GM12878 (cell line): ENCODE measurements at regions not wholly inside any gene's neighbourhood (a gene's known extent, or its start where the extent isn't known, plus 50 kb on each side); places are given as distances from the start of the nearest gene placed in this dataset.

Experiments
- ATAC-seq: fragments of 200-7000 bp; cut with Tn5 transposase; 3 replicates; pipeline ENCODE4 v1.9.1; 2020; ENCODE audit warnings: mild to moderate bottlenecking, moderate library complexity
- BruUV-seq: library from RNA; stranded (reverse); fragments of 400-500 nt; replicated peaks from 2 replicates; lab custom pipeline; 2021; lab: Mats Ljungman, UMichigan
- CTCF ChIA-PET: fragments of 300-600 bp; sonication (Branson Sonifier 250); formaldehyde crosslinking; extraction: SDS; loops from one replicate; lab custom pipeline; 2021; ENCODE audit warnings: inconsistent platforms; lab: Yijun Ruan, JAX
- POLR2A ChIA-PET: fragments of 350-600 bp; formaldehyde crosslinking; extraction: SDS; loops from one replicate; lab custom pipeline; 2021; ENCODE audit warnings: inconsistent platforms; lab: Charles Lee
- RAD21 ChIA-PET: fragments of 300-600 bp; sonication (Branson Sonifier 250); formaldehyde crosslinking; loops from one replicate; lab custom pipeline; 2023; ENCODE audit warnings: antibody characterized with exemption; ENCODE audit not compliant: unreplicated experiment; lab: Charles Lee
- SMC1A ChIA-PET: fragments of 300-600 bp; sonication (Branson Sonifier 250); formaldehyde crosslinking; loops from one replicate; lab custom pipeline; 2023; ENCODE audit not compliant: unreplicated experiment, uncharacterized antibody; lab: Charles Lee
- DNase-seq: peaks from one replicate; pipeline ENCODE4 v3.0.0-alpha.2; 2011; ENCODE audit warnings: low read depth, low spot score
- FAIRE-seq: peaks from 3 replicates; lab custom pipeline; 2011; peaks lifted over from hg19 to GRCh38; lab: Jason Lieb, UNC
- H2AFZ ChIP-seq: 2 replicates; pipeline ENCODE4 v1.6.0; 2011; ENCODE audit warnings: low read depth, low read length, control low read depth; ENCODE audit not compliant: control insufficient read depth
- H3K27ac ChIP-seq: 2 replicates; pipeline ENCODE4 v1.5.1; 2011; ENCODE audit warnings: control low read depth; ENCODE audit not compliant: control insufficient read depth, insufficient read depth
- H3K27me3 ChIP-seq, 2 experiments: replicated peaks in 1 of 2; 2 replicates each; pipeline versions ENCODE4 v1.6.0 to v1.6.1; 2011; ENCODE audit warnings: low read length in 1 of 2; ENCODE audit not compliant: control insufficient read depth in 2 of 2, insufficient read depth in 2 of 2
- H3K36me3 ChIP-seq, 2 experiments: 2 replicates each; pipeline ENCODE4 v1.5.1; 2011; ENCODE audit warnings: low read length in 1 of 2; ENCODE audit not compliant: control insufficient read depth in 2 of 2, insufficient read depth in 2 of 2
- H3K4me1 ChIP-seq: 2 replicates; pipeline ENCODE4 v1.6.1; 2011; ENCODE audit warnings: mild to moderate bottlenecking, low read length, moderate library complexity, mixed read lengths; ENCODE audit not compliant: control insufficient read depth, insufficient read depth
- H3K4me2 ChIP-seq: 2 replicates; pipeline ENCODE4 v1.6.0; 2011; ENCODE audit warnings: control low read depth; ENCODE audit not compliant: control insufficient read depth, insufficient read depth
- H3K4me3 ChIP-seq: fragments of 200-600 bp; sonication (generic); 2 replicates; pipeline ENCODE4 v1.5.1; 2016
- H3K79me2 ChIP-seq: 2 replicates; pipeline ENCODE4 v1.6.0; 2011; ENCODE audit warnings: low read length; ENCODE audit not compliant: control insufficient read depth, insufficient read depth
- H3K9ac ChIP-seq: 2 replicates; pipeline ENCODE4 v1.8.0; 2011; ENCODE audit warnings: low read length, control low read depth, mixed read lengths; ENCODE audit not compliant: control insufficient read depth, insufficient read depth
- H3K9me3 ChIP-seq: replicated peaks from 3 replicates; pipeline ENCODE4 v1.5.1; 2011; ENCODE audit warnings: mild to moderate bottlenecking, low read length; ENCODE audit not compliant: control insufficient read depth, insufficient read depth
- H4K20me1 ChIP-seq: 2 replicates; pipeline ENCODE4 v1.6.0; 2011; ENCODE audit not compliant: control insufficient read depth, insufficient read depth
- ASH2L ChIP-seq: fragments of 300-600, 200-600 bp; sonication (generic); IDR thresholded peaks from 2 replicates; pipeline ENCODE4 v1.6.1; 2017; ENCODE audit warnings: low read depth, mild to moderate bottlenecking, borderline replicate concordance
- CBX3 ChIP-seq: fragments of 200-600 bp; sonication (generic); IDR thresholded peaks from 2 replicates; pipeline ENCODE4 v1.6.1; 2016; ENCODE audit warnings: low read depth, borderline replicate concordance
- FOXK2 ChIP-seq: fragments of 450-650 bp; IDR thresholded peaks from 2 replicates; pipeline ENCODE4 v1.6.1; 2017; ENCODE audit warnings: mild to moderate bottlenecking, moderate library complexity
- FOXM1 ChIP-seq: IDR thresholded peaks from 2 replicates; pipeline ENCODE4 v1.6.1; 2012; ENCODE audit warnings: low read depth, mild to moderate bottlenecking, inconsistent platforms, low read length, moderate library complexity
- KAT2A ChIP-seq: conservative IDR thresholded peaks from 2 replicates; pipeline ENCODE4 v1.6.1; 2011; ENCODE audit warnings: low read depth, low read length; ENCODE audit not compliant: control insufficient read depth
- MYC ChIP-seq: IDR thresholded peaks from 2 replicates; pipeline ENCODE4 v1.6.1; 2011; ENCODE audit warnings: mild to moderate bottlenecking, low read length, moderate library complexity, inconsistent platforms; ENCODE audit not compliant: insufficient read depth, insufficient replicate concordance, insufficient read length, severe bottlenecking
- NFYB ChIP-seq: IDR thresholded peaks from 2 replicates; pipeline ENCODE4 v1.6.1; 2011; ENCODE audit warnings: low read depth, mild to moderate bottlenecking, low read length, improper control_type of control experiment, moderate library complexity; ENCODE audit not compliant: insufficient read depth
- NRF1 ChIP-seq: conservative IDR thresholded peaks from 2 replicates; pipeline ENCODE4 v1.6.1; 2011; ENCODE audit warnings: mild to moderate bottlenecking, low read depth, low read length, improper control_type of control experiment
- POLR2A ChIP-seq: IDR thresholded peaks from 2 replicates; pipeline ENCODE4 v1.6.1; 2011; ENCODE audit warnings: low read depth, mild to moderate bottlenecking, low read length
- RAD21 ChIP-seq: IDR thresholded peaks from 2 replicates; pipeline ENCODE4 v1.6.1; 2011; ENCODE audit warnings: mild to moderate bottlenecking, low read depth, low read length, moderate library complexity; ENCODE audit not compliant: insufficient read depth
- SMARCA5 ChIP-seq: fragments of 450-650 bp; IDR thresholded peaks from 2 replicates; pipeline ENCODE4 v1.6.1; 2017; ENCODE audit warnings: mild to moderate bottlenecking
- SP1 ChIP-seq: IDR thresholded peaks from one replicate; pipeline ENCODE4 v1.6.1; 2011; ENCODE audit warnings: low read depth, low read length
- STAT3 ChIP-seq: IDR thresholded peaks from 2 replicates; pipeline ENCODE4 v1.6.1; 2011; ENCODE audit warnings: low read depth, low read length, improper control_type of control experiment
- ZNF217 ChIP-seq: fragments of 450-650 bp; IDR thresholded peaks from 2 replicates; pipeline ENCODE4 v1.6.1; 2017; ENCODE audit warnings: antibody characterized with exemption, mild to moderate bottlenecking
- ZNF274 ChIP-seq: IDR thresholded peaks from one replicate; pipeline ENCODE4 v1.8.0; 2011; ENCODE audit not compliant: insufficient read length, insufficient read depth
- WGBS: methylation state at CpG from one replicate; pipeline ENCODE4 v1.1.6; 2016; ENCODE audit warnings: low lambda C conversion rate; ENCODE audit not compliant: insufficient replicate concordance, insufficient coverage; ENCODE audit errors: missing lambda C conversion rate; 5-methylcytosine and 5-hydroxymethylcytosine counted together
- in situ Hi-C: fragments of 300-500 bp; cut with MboI; formaldehyde crosslinking; loops from 9 replicates; pipeline ENCODE4 v1.14.3; 2018; ENCODE audit warnings: mixed read lengths
- intact Hi-C: fragments of 100-400 bp; cut with micrococcal nuclease; formaldehyde crosslinking; loops from one replicate; pipeline ENCODE4 v1.14.2; 2022; ENCODE audit not compliant: unreplicated experiment
- TF ChIP-seq, protein P1 (sequence below): IDR thresholded peaks from 2 replicates; pipeline ENCODE4 v1.6.1; 2011; ENCODE audit warnings: borderline replicate concordance, low read depth, mild to moderate bottlenecking, moderate library complexity, mixed read lengths, low read length; ENCODE audit not compliant: insufficient read depth; ENCODE audit errors: extremely low read length
- TF ChIP-seq, protein P2 (sequence below): IDR thresholded peaks from 2 replicates; pipeline ENCODE4 v1.6.1; 2012; ENCODE audit warnings: low read depth, low read length, improper control_type of control experiment

DNA sequence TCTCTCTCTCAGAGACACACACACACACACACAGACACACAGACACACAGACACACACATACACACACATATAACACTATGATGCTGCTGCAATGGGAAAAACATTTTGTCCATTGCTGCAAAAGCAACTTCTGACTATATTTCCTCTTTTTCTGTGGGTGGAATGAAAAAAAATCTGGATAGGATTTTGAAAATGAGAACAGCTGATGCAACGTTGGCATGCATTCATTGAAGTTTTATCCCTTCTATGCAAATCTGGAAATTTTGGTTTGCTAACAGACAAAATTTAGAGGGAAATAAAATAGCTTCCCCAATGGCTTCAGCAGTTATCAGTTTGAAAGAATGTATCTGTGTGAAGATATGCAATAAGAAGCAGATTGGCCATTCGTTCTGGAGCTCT is 763.4 kb upstream of the GRM7 start:
- no peaks in the 10 kb centered on the region for H3K79me2 ChIP-seq
- in situ Hi-C loops = no loop called here
- no peak overlapping the region for H3K9ac ChIP-seq
- no peak overlapping the region for H3K4me2 ChIP-seq
- TF ChIP-seq ZNF217 = no peak
- no peak for TF ChIP-seq NRF1
- no peak for TF ChIP-seq NFYB
- TF ChIP-seq ZNF274 = no peak
- no peak for TF ChIP-seq POLR2A
- TF ChIP-seq, all 136 proteins: peak for 0
- BruUV-seq = no TSS peak
- Histone ChIP-seq H3K27ac (no peak overlapping the region), H3K4me3 (no peak overlapping the region), H2AFZ (no peak overlapping the region), H3K36me3 (no peaks in the 10 kb centered on the region), H3K4me1 (no peaks in the 10 kb centered on the region), H3K27me3 (no peaks in the 10 kb centered on the region), H3K9me3 (no peaks in the 10 kb centered on the region), H4K20me1 (no peaks in the 10 kb centered on the region)
- no peak for ATAC-seq
- intact Hi-C loops = no loop called here
- WGBS = 7% methylated on average over 2 of the region's 2 CpGs
- ChIA-PET POLR2A (no interaction called here), CTCF (no interaction called here), RAD21 (interaction anchor here (0.5 kb wide), 1 partner anchor 532 kb away, joined by 3 read pairs; no protein-coding TSS in a partner anchor), SMC1A (interaction anchor here (1.3 kb wide), 1 partner anchor 20 kb away, joined by 3 read pairs; no protein-coding TSS in a partner anchor)
- no peak for FAIRE-seq
- no peak for DNase-seq

DNA sequence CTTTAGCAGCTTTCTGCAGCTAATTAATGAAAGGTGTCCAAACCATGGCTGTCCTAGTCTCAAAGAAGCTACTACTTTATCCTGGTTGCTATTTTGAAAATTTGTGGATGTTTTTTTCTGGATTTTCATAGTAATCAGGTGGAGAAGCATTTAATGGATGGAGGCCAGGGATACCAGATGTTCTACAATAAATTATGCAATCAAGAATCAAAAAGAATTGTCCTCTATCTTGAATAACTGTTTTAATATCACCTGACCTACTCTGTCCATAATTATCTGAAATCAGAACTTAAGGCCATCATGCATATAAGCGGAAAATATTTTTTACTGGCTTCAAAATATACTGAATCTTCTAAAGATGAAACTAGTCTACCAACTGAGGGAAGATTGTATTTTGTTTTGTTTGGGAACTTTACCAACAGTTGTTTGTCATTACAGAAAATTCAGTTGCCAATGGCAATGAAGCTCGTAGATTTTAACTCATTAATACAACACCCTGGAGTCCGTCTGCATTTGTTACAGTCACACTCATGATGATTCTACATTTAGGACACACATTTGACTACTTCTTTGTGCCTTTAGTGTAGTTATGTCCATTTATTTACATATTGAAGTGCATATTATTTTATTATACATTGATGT is 762.3 kb upstream of the GRM7 start:
- ChIA-PET SMC1A (interaction anchor here (1.3 kb wide), 1 partner anchor 19 kb away, joined by 3 read pairs; no protein-coding TSS in a partner anchor), RAD21 (no interaction called here), POLR2A (no interaction called here), CTCF (no interaction called here)
- Histone ChIP-seq H3K27ac (no peak overlapping the region), H3K4me1 (no peaks in the 10 kb centered on the region), H2AFZ (no peak overlapping the region), H3K4me2 (no peak overlapping the region), H3K27me3 (no peaks in the 10 kb centered on the region), H3K9me3 (no peaks in the 10 kb centered on the region), H3K79me2 (no peaks in the 10 kb centered on the region), H3K4me3 (no peak overlapping the region), H3K36me3 (no peaks in the 10 kb centered on the region), H4K20me1 (no peaks in the 10 kb centered on the region), H3K9ac (no peak overlapping the region)
- intact Hi-C loops = no loop called here
- in situ Hi-C loops = no loop called here
- ATAC-seq (no peak), FAIRE-seq (no peak), DNase-seq (no peak)
- BruUV-seq = no TSS peak
- WGBS = 0% methylated on average over 3 of the region's 3 CpGs
- TF ChIP-seq KAT2A = no peak
- TF ChIP-seq, protein P1, sequence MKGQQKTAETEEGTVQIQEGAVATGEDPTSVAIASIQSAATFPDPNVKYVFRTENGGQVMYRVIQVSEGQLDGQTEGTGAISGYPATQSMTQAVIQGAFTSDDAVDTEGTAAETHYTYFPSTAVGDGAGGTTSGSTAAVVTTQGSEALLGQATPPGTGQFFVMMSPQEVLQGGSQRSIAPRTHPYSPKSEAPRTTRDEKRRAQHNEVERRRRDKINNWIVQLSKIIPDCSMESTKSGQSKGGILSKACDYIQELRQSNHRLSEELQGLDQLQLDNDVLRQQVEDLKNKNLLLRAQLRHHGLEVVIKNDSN = no peak
- no peak for TF ChIP-seq ASH2L
- TF ChIP-seq, protein P2, sequence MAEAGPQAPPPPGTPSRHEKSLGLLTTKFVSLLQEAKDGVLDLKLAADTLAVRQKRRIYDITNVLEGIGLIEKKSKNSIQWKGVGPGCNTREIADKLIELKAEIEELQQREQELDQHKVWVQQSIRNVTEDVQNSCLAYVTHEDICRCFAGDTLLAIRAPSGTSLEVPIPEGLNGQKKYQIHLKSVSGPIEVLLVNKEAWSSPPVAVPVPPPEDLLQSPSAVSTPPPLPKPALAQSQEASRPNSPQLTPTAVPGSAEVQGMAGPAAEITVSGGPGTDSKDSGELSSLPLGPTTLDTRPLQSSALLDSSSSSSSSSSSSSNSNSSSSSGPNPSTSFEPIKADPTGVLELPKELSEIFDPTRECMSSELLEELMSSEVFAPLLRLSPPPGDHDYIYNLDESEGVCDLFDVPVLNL = no peak
- TF ChIP-seq CBX3 = no peak
- TF ChIP-seq FOXM1 = no peak
- no peak for TF ChIP-seq FOXK2
- no peak for TF ChIP-seq SMARCA5
- TF ChIP-seq SP1 = no peak
- no peak for TF ChIP-seq MYC
- TF ChIP-seq STAT3 = no peak
- TF ChIP-seq RAD21 = no peak
